Ishikawa (cell line): ENCODE measurements at regions not wholly inside any gene's neighbourhood (a gene's known extent, or its start where the extent isn't known, plus 50 kb on each side); places are given as distances from the start of the nearest gene placed in this dataset.

Experiments used
- CEBPB ChIP-seq: IDR thresholded peaks from 2 replicates; pipeline ENCODE4 v1.6.1; 2012
- CREB1 ChIP-seq: IDR thresholded peaks from 2 replicates; pipeline ENCODE4 v1.6.1; 2012; ENCODE audit warnings: low read depth
- EGR1 ChIP-seq: IDR thresholded peaks from 2 replicates; pipeline ENCODE4 v1.6.1; 2012
- EP300 ChIP-seq: IDR thresholded peaks from 2 replicates; pipeline ENCODE4 v1.6.1; 2012; ENCODE audit warnings: borderline replicate concordance
- FOXM1 ChIP-seq: IDR thresholded peaks from 2 replicates; pipeline ENCODE4 v1.6.1; 2012; ENCODE audit warnings: low read depth, borderline replicate concordance
- MAX ChIP-seq: IDR thresholded peaks from 2 replicates; pipeline ENCODE4 v1.6.1; 2012
- NFIC ChIP-seq: IDR thresholded peaks from 2 replicates; pipeline ENCODE4 v1.6.1; 2012
- RAD21 ChIP-seq: IDR thresholded peaks from 2 replicates; pipeline ENCODE4 v1.6.1; 2012; ENCODE audit warnings: low read depth
- REST ChIP-seq: IDR thresholded peaks from 2 replicates; pipeline ENCODE4 v1.6.1; 2012; ENCODE audit warnings: low read depth, mild to moderate bottlenecking
- TAF1 ChIP-seq: IDR thresholded peaks from 2 replicates; pipeline ENCODE4 v1.6.1; 2012; ENCODE audit warnings: low read depth, mild to moderate bottlenecking
- TCF12 ChIP-seq: IDR thresholded peaks from 2 replicates; pipeline ENCODE4 v1.6.1; 2012; ENCODE audit warnings: low read depth
- TEAD4 ChIP-seq: IDR thresholded peaks from 2 replicates; pipeline ENCODE4 v1.6.1; 2012
- USF1 ChIP-seq: IDR thresholded peaks from 2 replicates; pipeline ENCODE4 v1.6.1; 2012
- YY1 ChIP-seq: IDR thresholded peaks from 2 replicates; pipeline ENCODE4 v1.6.1; 2012; ENCODE audit warnings: low read depth
- ZBTB7A ChIP-seq: IDR thresholded peaks from 2 replicates; pipeline ENCODE4 v1.6.1; 2012; ENCODE audit warnings: low read depth

GRCh38 chr2:128710242-128710641, 391.6 kb upstream of the HS6ST1 start:
- TF ChIP-seq TAF1 (no peak), MAX (no peak), TEAD4 (no peak), TCF12 (no peak), YY1 (no peak), EGR1 (no peak), EP300 (no peak), ZBTB7A (no peak), RAD21 (no peak), CREB1 (no peak), NFIC (no peak), REST (no peak), CEBPB (no peak), FOXM1 (no peak), USF1 (no peak)

GRCh38 chr2:128710729-128711128, 392.1 kb upstream of the HS6ST1 start:
- TF ChIP-seq REST (no peak), CREB1 (no peak), TCF12 (no peak), MAX (no peak), YY1 (no peak), EGR1 (no peak), TEAD4 (no peak)

- TF ChIP-seq CREB1 (no peak), RAD21 (no peak), MAX (no peak), USF1 (no peak), EP300 (no peak), EGR1 (no peak), NFIC (no peak), TEAD4 (no peak), TCF12 (no peak), TAF1 (no peak), ZBTB7A (no peak), REST (no peak)
Measured at GRCh38 chr2:128714285-128714684, 395.6 kb upstream of the HS6ST1 start.

- TF ChIP-seq REST (no peak), RAD21 (peak; percentile 29; the same call in 1 of the 2 replicates)
Measured at GRCh38 chr2:128714851-128715312, 396.2 kb upstream of the HS6ST1 start.
